HG02885 (cell line): ENCODE measurements at regions not wholly inside any gene's neighbourhood (a gene's known extent, or its start where the extent isn't known, plus 50 kb on each side); places are given as distances from the start of the nearest gene placed in this dataset.
"Not testable (repeated sequence)": the region's sequence is repeated elsewhere in the genome, so short reads cannot be mapped to it uniquely, and the experiment has no call there.

Source experiments
- ATAC-seq: cut with Tn5 transposase; IDR thresholded peaks from one replicate; pipeline ENCODE4 v1.9.1; 2021; ENCODE audit warnings: mild to moderate bottlenecking; ENCODE audit not compliant: unreplicated experiment, poor library complexity

GRCh38 chr2:22134421-22134820, 1010.7 kb downstream of the TDRD15 start:
- no peak for ATAC-seq

DNA sequence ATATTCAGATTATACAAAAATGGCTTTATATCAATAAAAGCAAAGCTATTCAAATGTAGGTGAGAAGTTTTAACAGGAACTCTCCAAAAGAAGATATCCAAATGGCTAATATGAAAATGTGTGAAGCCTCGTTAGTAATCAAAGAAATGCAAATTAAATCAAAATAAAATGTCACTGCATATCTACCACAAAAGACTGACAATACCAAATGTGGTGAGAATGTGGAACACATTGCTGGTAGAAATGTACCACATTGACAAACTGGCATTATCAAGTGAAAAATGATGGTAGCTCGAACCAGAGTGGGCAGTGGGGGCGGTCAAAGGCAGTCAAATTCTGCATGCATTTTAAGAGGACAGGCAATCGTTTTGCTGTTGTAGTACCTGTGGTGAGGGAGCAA, 1012.7 kb downstream of the TDRD15 start:
- no peak for ATAC-seq

DNA sequence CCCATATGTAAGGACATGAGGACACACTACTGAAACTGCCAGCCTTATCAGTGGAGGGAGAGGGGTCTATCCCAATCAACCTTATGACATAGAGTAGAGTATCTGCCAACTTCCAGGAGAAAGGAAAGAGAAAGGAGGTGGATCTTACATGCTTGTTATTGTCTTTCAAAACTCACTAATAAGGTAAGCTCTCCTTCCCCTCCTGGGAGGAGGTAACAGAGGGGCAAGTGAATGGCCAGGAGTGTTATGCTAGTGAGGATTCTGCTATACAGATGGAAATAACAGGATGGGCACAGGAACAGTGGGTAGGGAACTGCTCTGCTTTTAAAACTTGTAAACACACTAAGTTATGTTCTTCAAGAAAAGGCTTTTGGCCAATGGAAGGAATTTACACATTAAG, 1020.1 kb downstream of the TDRD15 start:
- no peak for ATAC-seq

DNA sequence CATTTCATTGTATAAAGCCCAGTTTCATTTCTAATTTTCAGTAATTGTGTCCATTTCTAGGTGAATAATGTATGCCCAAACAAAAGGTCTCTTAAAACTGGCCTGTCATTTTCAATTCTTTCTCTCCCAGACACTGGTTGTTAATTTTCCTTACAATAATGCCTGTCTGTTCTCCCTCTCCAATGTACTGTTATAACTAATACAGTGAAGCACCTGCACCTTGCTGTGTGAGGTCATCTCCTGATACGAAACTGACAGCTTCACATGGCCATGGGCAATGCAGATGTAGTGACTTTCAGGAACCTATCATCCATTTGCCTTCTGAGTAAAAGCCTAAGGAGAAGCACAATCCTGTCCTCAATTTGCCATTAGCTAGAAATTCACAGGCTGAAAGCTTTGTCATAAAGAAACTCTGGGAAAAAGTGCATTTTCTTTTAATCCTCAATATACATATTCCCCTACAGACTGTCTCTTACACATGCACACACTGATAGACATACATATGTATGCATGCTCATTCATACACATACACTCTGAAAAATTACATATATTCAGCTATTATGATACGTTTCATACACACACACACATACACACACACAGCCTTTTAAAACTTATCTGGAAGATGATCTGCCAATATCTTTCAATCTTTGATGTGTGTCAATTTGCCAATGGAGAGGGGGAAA, 1030.3 kb downstream of the TDRD15 start:
- ATAC-seq, result no peak

- not testable (repeated sequence) for ATAC-seq
These were observed 1032.9 kb downstream of the TDRD15 start for GRCh38 chr2:22156661-22157060.

GRCh38 chr2:22167256-22167655, 1043.5 kb downstream of the TDRD15 start:
- no peak for ATAC-seq

DNA sequence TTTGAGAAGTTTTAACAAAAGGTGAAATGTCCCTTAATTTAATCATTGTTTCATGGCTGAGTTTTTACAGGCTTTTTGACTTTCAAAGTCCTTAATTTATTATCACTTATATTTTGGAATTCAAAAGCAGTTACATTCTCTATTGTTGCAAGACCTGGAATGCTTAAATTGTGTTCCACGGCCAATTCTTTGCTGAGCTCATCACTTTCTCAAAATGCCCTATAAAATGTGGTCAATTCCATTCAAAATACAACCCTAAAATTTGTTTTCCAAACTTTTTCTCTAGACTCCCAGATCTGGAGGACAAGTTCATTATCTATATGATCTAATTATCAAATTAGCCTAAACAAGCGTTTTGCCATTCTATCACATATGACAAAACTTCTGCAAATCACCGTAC, 1051.2 kb downstream of the TDRD15 start:
- no peak for ATAC-seq

DNA sequence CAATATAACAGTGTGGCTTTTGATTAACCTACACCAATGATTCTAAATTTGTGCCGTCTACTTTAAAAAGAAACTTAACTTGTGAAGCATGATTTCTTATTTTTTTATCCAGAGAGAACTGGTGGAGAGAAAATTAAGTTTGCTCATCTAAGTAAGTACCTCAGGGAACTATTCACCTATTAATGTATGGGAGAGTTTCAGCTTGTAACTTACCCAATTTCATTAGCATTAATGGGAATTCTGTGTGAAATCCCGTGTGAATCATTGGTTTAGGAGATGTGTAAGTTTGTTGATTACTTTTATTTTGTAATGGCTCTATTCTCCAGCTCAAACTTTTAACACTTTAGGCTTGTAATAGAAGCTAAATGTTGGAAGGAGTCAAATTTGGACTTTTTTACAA, 1061.5 kb downstream of the TDRD15 start:
- no peak for ATAC-seq

DNA sequence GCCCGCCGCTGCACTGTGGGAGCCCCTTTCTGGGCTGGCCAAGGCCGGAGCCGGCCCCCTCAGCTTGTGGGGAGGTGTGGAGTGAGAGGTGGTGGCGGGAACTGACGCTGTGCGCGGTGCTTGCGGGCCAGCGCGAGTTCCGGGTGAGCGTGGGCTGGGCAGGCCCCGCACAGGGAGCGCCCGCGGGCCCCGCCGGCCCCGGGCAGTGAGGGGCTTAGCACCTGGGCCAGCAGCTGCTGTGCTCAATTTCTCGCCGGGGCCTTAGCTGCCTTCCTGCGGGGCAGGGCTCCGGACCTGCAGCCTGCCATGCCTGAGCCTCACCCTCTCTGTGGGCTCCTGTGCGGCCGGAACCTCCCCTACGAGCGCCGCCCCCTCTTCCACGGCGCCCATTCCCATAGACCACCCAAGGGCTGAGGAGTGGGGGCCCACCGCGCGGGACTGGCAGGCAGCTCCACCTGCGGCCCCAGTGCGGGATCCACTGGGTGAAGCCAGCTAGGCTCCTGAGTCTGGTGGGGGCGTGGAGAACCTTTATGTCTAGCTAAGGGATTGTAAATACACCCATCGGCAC, 1062.6 kb downstream of the TDRD15 start:
- not testable (repeated sequence) for ATAC-seq

DNA sequence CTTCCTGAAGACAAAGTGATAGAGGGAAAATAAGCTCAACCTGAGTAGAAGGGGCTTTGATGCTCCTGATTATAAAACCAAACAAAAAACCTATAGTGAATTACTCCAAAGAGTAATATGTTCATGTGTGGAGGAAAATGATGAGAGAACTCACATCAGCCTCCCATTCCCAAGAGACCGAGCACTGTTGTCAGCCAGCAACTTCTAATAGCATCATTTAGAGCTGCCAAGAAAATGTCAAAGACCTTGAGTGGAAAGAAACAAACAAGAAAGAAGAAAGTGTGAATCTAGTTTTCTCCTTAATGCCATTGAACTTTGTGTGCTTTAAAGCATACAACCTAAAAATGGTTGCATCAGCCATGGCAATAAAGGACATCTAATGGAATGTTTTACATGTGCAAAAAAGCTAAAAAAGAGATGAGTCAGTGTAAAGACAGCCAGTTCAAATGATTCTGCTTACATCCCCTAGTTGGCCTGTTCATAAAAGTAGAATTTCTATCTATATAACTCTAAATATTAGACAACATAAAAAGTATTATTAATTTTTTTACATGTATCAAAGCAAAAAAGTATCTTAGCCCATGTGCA, 1066.2 kb downstream of the TDRD15 start:
- no peak for ATAC-seq

DNA sequence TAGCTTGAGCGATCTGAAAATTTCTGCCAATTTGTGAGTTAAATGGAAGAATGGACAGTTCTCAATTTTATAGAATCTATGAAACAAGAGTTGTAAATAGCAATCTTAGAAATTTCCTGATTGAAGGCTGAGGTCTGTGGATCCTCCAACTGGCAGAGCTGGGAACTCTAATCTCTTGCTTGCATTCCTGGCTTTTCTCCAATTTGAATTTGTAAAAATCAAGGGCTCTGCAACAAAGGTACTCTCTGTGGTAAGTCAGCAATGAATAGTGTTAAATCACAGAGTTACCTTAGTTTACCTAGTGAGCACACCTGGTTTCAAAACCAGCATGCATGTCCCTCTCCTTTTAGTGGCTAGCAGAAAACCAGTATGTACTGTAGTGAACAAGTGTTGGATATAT, 1070.5 kb downstream of the TDRD15 start:
- no peak for ATAC-seq

- no peak for ATAC-seq
These were observed 1073.0 kb downstream of the TDRD15 start for GRCh38 chr2:22196806-22197205.

DNA sequence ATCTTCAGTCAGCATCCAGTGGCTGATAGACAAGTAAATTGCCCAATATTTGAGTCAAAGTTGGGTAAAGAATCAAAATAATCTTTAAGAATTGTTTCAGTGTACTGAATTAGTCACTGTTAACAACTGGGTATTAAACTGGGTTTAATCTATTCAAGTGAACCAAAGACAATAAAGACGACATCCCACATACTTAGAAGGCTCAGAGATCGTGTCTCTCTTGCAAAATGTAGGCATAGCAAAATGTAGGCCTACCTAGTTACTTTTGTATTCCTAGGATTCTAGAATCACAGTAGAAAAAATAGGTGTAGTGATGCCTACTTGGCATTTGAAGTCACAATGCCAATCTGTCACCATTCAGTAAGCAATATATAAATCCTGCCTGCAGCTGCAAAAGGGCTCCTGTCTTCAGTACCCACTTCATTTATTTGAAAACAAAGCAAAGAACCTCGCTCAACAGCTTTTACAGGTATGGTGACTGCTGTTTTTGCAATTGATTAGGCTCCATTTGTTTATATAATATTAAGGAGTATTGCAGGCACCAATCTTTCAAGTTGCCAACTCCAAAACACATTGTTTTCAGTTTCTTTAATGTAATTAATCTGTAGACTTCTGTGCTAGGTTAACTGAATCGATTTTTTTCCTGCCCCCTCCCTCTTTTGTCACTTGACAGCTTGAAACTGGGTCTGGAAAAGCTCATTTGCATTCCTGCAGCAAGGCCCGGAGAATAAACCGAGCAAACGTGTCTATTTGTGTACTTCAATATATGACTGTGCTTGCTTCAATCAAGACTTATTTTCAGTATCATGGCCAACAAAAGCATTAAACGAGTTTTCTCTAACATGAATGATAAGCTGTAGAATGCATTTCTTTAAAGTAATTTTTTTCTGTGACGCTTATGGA, 1074.9 kb downstream of the TDRD15 start:
- ATAC-seq, result no peak

DNA sequence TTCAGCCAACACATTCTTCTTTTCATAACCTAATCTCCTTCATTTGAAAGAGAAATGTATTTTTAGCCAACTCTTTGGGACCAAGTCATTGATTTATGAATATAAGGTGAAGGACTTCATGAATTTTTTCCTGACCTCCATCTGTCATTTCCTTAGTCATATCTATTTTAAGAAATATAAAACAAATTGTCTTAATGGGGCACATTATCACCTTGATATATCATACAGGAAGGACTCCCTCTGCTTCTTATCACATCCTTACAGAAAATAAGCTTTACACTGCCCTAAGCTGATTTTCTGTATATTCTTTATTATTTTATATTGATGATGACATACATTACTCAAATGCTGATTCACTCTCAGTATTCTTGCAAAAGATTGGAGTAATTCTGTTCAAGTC, 1076.2 kb downstream of the TDRD15 start:
- no peak for ATAC-seq

GRCh38 chr2:22209545-22209944, 1085.8 kb downstream of the TDRD15 start:
- no peak for ATAC-seq

- no peak for ATAC-seq
These were observed 1089.5 kb downstream of the TDRD15 start for GRCh38 chr2:22213237-22213636.

GRCh38 chr2:22215517-22215916, 1091.7 kb downstream of the TDRD15 start:
- ATAC-seq, result no peak

- ATAC-seq, result no peak
These were observed 1094.1 kb downstream of the TDRD15 start for GRCh38 chr2:22217881-22218280.

DNA sequence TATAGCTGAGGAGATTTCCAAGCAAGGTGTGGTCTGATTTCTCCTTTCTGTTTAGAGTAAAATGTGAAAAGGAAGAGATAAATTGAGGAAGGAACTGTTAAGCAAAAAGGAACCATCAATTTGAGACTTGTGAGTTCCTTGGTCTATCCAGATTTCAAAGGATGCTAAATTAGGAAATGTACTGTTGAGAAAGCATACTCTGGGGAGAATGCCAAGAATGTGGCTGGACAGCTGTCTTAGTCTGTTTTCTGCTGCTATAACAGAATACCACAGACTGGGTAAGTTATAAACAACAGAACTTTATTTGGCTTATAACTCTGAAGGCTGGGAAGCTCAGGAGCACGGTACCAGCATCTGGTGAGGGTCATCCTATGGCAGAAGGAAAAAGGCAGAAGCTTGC, 1097.2 kb downstream of the TDRD15 start:
- no peak for ATAC-seq

DNA sequence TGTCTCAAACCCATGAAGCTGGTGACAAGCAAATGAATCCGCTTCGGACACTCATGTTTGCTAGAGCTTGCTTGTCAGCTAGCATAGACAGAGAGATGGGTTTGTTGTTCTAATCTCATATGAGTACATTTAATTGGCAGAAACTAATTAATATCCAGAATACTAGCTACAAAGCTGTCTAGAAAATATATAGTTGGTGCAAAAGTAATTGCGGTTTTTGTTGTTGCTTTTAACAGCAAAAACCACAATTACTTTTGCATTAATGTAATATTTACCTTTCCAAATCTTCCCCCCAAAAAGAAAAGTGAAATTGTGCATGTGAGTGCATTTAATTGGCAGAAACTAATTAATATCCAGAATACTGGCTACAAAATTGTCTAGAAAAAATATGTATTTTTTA, 1115.2 kb downstream of the TDRD15 start:
- no peak for ATAC-seq

DNA sequence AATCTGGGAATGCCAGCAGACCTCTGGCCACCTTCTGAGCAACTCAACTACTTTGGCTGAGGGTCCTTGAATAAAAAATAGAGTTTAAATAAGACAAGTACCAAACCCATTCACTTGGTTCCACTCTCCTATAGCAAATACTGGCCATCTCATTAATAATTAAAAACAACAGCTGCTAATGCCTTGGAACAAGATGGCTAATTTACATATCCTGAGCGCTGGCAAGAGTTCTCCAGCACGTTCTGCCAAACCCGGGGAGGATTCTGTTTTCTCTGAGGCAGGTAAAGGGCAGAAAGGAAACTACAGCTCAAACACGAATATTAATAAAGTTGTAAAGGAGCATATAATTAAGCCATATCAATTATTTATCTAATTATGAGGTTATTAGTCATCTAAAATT, 1123.7 kb downstream of the TDRD15 start:
- ATAC-seq, result no peak
